WTC11 (cell line): ENCODE measurements at regions not wholly inside any gene's neighbourhood (a gene's known extent, or its start where the extent isn't known, plus 50 kb on each side); places are given as distances from the start of the nearest gene placed in this dataset.

ENCODE experiments used
- ATAC-seq: fragments of 200-7000 bp; cut with Tn5 transposase; 2 replicates; pipeline ENCODE4 v1.10.0; 2021; ENCODE audit warnings: mild to moderate bottlenecking, moderate library complexity
- CTCF ChIA-PET: fragments of 300-600 bp; sonication (Branson Sonifier 250); formaldehyde crosslinking; loops from one replicate; lab custom pipeline; 2021; ENCODE audit warnings: antibody characterized with exemption; lab: Charles Lee
- POLR2A ChIA-PET: fragments of 350-600 bp; sonication (Branson Sonifier 250); formaldehyde crosslinking; loops from one replicate; lab custom pipeline; 2021; ENCODE audit warnings: antibody characterized with exemption; lab: Charles Lee
- DNase-seq: peaks from one replicate; pipeline ENCODE4 v3.0.0; 2021; ENCODE audit warnings: low spot score
- H3K27ac Mint-ChIP-seq: 2 replicates; pipeline ENCODE4 v1.8.0; 2021; ENCODE audit warnings: mixed read lengths
- H3K27me3 Mint-ChIP-seq: 2 replicates; pipeline ENCODE4 v1.8.0; 2021; ENCODE audit warnings: low read depth, mild to moderate bottlenecking, moderate library complexity, mixed read lengths
- H3K36me3 Mint-ChIP-seq: 2 replicates; pipeline ENCODE4 v1.8.0; 2021; ENCODE audit warnings: mixed read lengths
- H3K4me1 Mint-ChIP-seq: 2 replicates; pipeline ENCODE4 v1.8.0; 2022; ENCODE audit warnings: mixed read lengths
- H3K4me3 Mint-ChIP-seq: 2 replicates; pipeline ENCODE4 v1.8.0; 2021; ENCODE audit warnings: mild to moderate bottlenecking, moderate library complexity, mixed read lengths
- H3K9me3 Mint-ChIP-seq: 2 replicates; pipeline ENCODE4 v1.8.0; 2021; ENCODE audit warnings: mixed read lengths
- AFF4 ChIP-seq: sonication (generic); formaldehyde crosslinking; IDR thresholded peaks from 2 replicates; pipeline ENCODE4 v1.8.1; 2023; ENCODE audit warnings: mild to moderate bottlenecking, missing genetic modification reagents, borderline replicate concordance
- E2F5 ChIP-seq: sonication (generic); formaldehyde crosslinking; IDR thresholded peaks from 2 replicates; pipeline ENCODE4 v1.8.1; 2022; ENCODE audit warnings: mild to moderate bottlenecking, moderate library complexity, missing genetic modification reagents
- EMX1 ChIP-seq: fragments of 250-450 bp; sonication (Bioruptor Pico); IDR thresholded peaks from 2 replicates; pipeline ENCODE4 v1.8.0; 2021; ENCODE audit warnings: mild to moderate bottlenecking
- GTF2I ChIP-seq: fragments of 250-450 bp; sonication (Bioruptor Pico); conservative IDR thresholded peaks from 2 replicates; pipeline ENCODE4 v1.4.0; 2021; ENCODE audit warnings: mild to moderate bottlenecking
- HMGXB4 ChIP-seq: sonication (generic); formaldehyde crosslinking; IDR thresholded peaks from 2 replicates; pipeline ENCODE4 v1.8.1; 2023; ENCODE audit warnings: mild to moderate bottlenecking, moderate library complexity, missing genetic modification reagents
- IRF1 ChIP-seq: sonication (generic); formaldehyde crosslinking; IDR thresholded peaks from 2 replicates; pipeline ENCODE4 v1.8.0; 2023; ENCODE audit warnings: missing genetic modification reagents
- JAZF1 ChIP-seq: fragments of 250-450 bp; sonication (Bioruptor Pico); IDR thresholded peaks from 2 replicates; pipeline ENCODE4 v1.9.0; 2021; ENCODE audit warnings: moderate library complexity, mild to moderate bottlenecking, inconsistent platforms
- NFATC4 ChIP-seq: fragments of 250-450 bp; sonication (Bioruptor Pico); IDR thresholded peaks from 2 replicates; pipeline ENCODE4 v1.9.0; 2021; ENCODE audit warnings: mild to moderate bottlenecking
- NFE2L1 ChIP-seq: sonication (generic); formaldehyde crosslinking; IDR thresholded peaks from 2 replicates; pipeline ENCODE4 v1.8.1; 2023; ENCODE audit warnings: missing genetic modification reagents
- NR3C1 ChIP-seq: sonication (generic); formaldehyde crosslinking; conservative IDR thresholded peaks from 2 replicates; pipeline ENCODE4 v1.8.1; 2023; ENCODE audit warnings: low read depth, mild to moderate bottlenecking, missing genetic modification reagents
- OVOL2 ChIP-seq: fragments of 250-450 bp; sonication (Bioruptor Pico); IDR thresholded peaks from 2 replicates; pipeline ENCODE4 v1.9.0; 2021; ENCODE audit warnings: mild to moderate bottlenecking, borderline replicate concordance
- PRDM15 ChIP-seq: sonication (generic); formaldehyde crosslinking; IDR thresholded peaks from 2 replicates; pipeline ENCODE4 v1.8.0; 2022; ENCODE audit warnings: missing genetic modification reagents
- RELA ChIP-seq: sonication (generic); formaldehyde crosslinking; IDR thresholded peaks from 2 replicates; pipeline ENCODE4 v1.8.1; 2022; ENCODE audit warnings: missing genetic modification reagents, mild to moderate bottlenecking, borderline replicate concordance
- STAT6 ChIP-seq: sonication (generic); formaldehyde crosslinking; conservative IDR thresholded peaks from 2 replicates; pipeline ENCODE4 v1.8.1; 2023; ENCODE audit warnings: mild to moderate bottlenecking, low read depth, missing genetic modification reagents, moderate library complexity
- ZNF423 ChIP-seq: fragments of 250-450 bp; sonication (Bioruptor Pico); IDR thresholded peaks from 2 replicates; pipeline ENCODE4 v2.1.2; 2022; ENCODE audit warnings: mild to moderate bottlenecking, moderate library complexity
- ZNF425 ChIP-seq: fragments of 250-450 bp; sonication (Bioruptor Pico); conservative IDR thresholded peaks from 2 replicates; pipeline ENCODE4 v1.9.0; 2021; ENCODE audit warnings: mild to moderate bottlenecking
- ZNF512 ChIP-seq: sonication (generic); formaldehyde crosslinking; IDR thresholded peaks from 2 replicates; pipeline ENCODE4 v1.8.1; 2022; ENCODE audit warnings: missing genetic modification reagents, borderline replicate concordance

- TF ChIP-seq PRDM15 (no peak), GTF2I (no peak), E2F5 (CRISPR knock-in tag) (no peak), IRF1 (CRISPR knock-in tag) (no peak), ZNF425 (CRISPR knock-in tag) (no peak), NR3C1 (CRISPR knock-in tag) (no peak), ZNF512 (CRISPR knock-in tag) (no peak), NFE2L1 (CRISPR knock-in tag) (no peak)
- TF ChIP-seq, all 79 proteins: peak for 0
Observed at GRCh38 chr6:85864453-85865401, 222.0 kb upstream of the SYNCRIP start (continued).

- peaks cover 6% of the 10 kb centered on the region; the same call in 1 of the 2 replicates for H3K4me1 Mint-ChIP-seq
- no peak for ATAC-seq
- POLR2A ChIA-PET: no interaction called here
- TF ChIP-seq STAT6 (CRISPR knock-in tag): no peak
- TF ChIP-seq ZNF423: no peak
- no peak for TF ChIP-seq RELA (CRISPR knock-in tag)
- no peak for TF ChIP-seq NFATC4 (CRISPR knock-in tag)
- no peak for TF ChIP-seq EMX1
- no peak for TF ChIP-seq HMGXB4 (CRISPR knock-in tag)
- no peak for TF ChIP-seq JAZF1
- TF ChIP-seq OVOL2 (CRISPR knock-in tag): no peak
- TF ChIP-seq AFF4 (CRISPR knock-in tag): no peak
Observed at GRCh38 chr6:85856235-85856634, 213.5 kb upstream of the SYNCRIP start.

More at GRCh38 chr6:85856235-85856634, 213.5 kb upstream of the SYNCRIP start:
- no peaks in the 10 kb centered on the region; the same call in 1 of the 2 replicates for H3K27me3 Mint-ChIP-seq
- H3K27ac Mint-ChIP-seq: no peak overlapping the region
- H3K4me3 Mint-ChIP-seq: no peak overlapping the region
- H3K9me3 Mint-ChIP-seq: peaks cover 5% of the 10 kb centered on the region; the same call in 1 of the 2 replicates
- no peaks in the 10 kb centered on the region for H3K36me3 Mint-ChIP-seq
- CTCF ChIA-PET: no interaction called here
- DNase-seq: no peak
